Liver (tissue), 8 donors: ENCODE measurements at regions not wholly inside any gene's neighbourhood (a gene's known extent, or its start where the extent isn't known, plus 50 kb on each side); places are given as distances from the start of the nearest gene placed in this dataset.

Source experiments
- DNase-seq: peaks from one replicate; pipeline ENCODE4 v3.0.0-alpha.2; 2017; ENCODE audit warnings: low spot score
- H3K27ac ChIP-seq, 2 donors: one replicate each; pipeline ENCODE4 v1.7.0; 2013; ENCODE audit warnings: inconsistent platforms in 2 of 2, low read length in 2 of 2, control low read depth in 1 of 2, low read depth in 1 of 2, mild to moderate bottlenecking in 1 of 2
- H3K27me3 ChIP-seq, 4 donors: one replicate each; pipeline versions ENCODE4 v1.6.1 to v1.7.0; 2013; ENCODE audit warnings: low read length in 3 of 4, inconsistent platforms in 1 of 4, mild to moderate bottlenecking in 1 of 4, moderate library complexity in 1 of 4; ENCODE audit not compliant: control insufficient read depth in 4 of 4, insufficient read depth in 4 of 4
- H3K36me3 ChIP-seq, 4 donors: one replicate each; pipeline versions ENCODE4 v1.6.1 to v1.7.0; 2013; ENCODE audit warnings: low read length in 3 of 4, mild to moderate bottlenecking in 3 of 4, low read depth in 1 of 4, moderate library complexity in 1 of 4; ENCODE audit not compliant: control insufficient read depth in 4 of 4, insufficient read depth in 3 of 4
- H3K4me1 ChIP-seq, 4 donors: one replicate each; pipeline versions ENCODE4 v1.6.1 to v1.7.0; 2013; ENCODE audit warnings: low read length in 3 of 4, mild to moderate bottlenecking in 3 of 4, moderate library complexity in 1 of 4; ENCODE audit not compliant: control insufficient read depth in 4 of 4, insufficient read depth in 4 of 4
- H3K4me3 ChIP-seq, 3 donors: one replicate each; pipeline versions ENCODE4 v1.6.1 to v1.7.0; 2013; ENCODE audit warnings: low read length in 3 of 3, control low read depth in 1 of 3, low read depth in 1 of 3, mild to moderate bottlenecking in 1 of 3
- H3K9ac ChIP-seq, 2 donors: one replicate each; pipeline ENCODE4 v1.7.0; 2013; ENCODE audit warnings: low read length in 2 of 2, mild to moderate bottlenecking in 2 of 2, moderate library complexity in 2 of 2, control low read depth in 1 of 2, low read depth in 1 of 2
- H3K9me3 ChIP-seq, 4 donors: one replicate each; pipeline versions ENCODE4 v1.6.1 to v1.7.0; 2013; ENCODE audit warnings: low read length in 3 of 4; ENCODE audit not compliant: control insufficient read depth in 4 of 4
- ATF3 ChIP-seq: IDR thresholded peaks from 2 replicates; pipeline ENCODE4 v1.6.1; 2016; ENCODE audit warnings: antibody characterized with exemption
- CTCF ChIP-seq: fragments of 150-350 bp; IDR thresholded peaks from 2 replicates; pipeline ENCODE4 v1.5.1; 2017; ENCODE audit warnings: improper control_type of control experiment, low read depth, low read length; ENCODE audit not compliant: missing input control
- EGR1 ChIP-seq, 2 donors: IDR thresholded peaks; 2 replicates each; pipeline ENCODE4 v1.6.1; 2016 to 2018; ENCODE audit warnings: antibody characterized with exemption in 2 of 2, low read depth in 2 of 2
- FOXA1 ChIP-seq: IDR thresholded peaks from 2 replicates; pipeline ENCODE4 v1.6.1; 2016; ENCODE audit warnings: antibody characterized with exemption
- GABPA ChIP-seq, 2 donors: IDR thresholded peaks in 1 of 2; conservative IDR thresholded peaks in 1 of 2; 2 replicates each; pipeline ENCODE4 v1.6.1; 2016; ENCODE audit warnings: antibody characterized with exemption in 2 of 2, mild to moderate bottlenecking in 1 of 2, moderate library complexity in 1 of 2
- HNF4A ChIP-seq, 2 donors: conservative IDR thresholded peaks; 2 replicates each; pipeline ENCODE4 v1.6.1; 2016; ENCODE audit warnings: antibody characterized with exemption in 2 of 2, mild to moderate bottlenecking in 2 of 2
- HNF4G ChIP-seq: IDR thresholded peaks from 2 replicates; pipeline ENCODE4 v1.6.1; 2016; ENCODE audit warnings: antibody characterized with exemption
- JUND ChIP-seq, 2 donors: IDR thresholded peaks; 2 replicates each; pipeline ENCODE4 v1.6.1; 2016; ENCODE audit warnings: antibody characterized with exemption in 2 of 2
- NR2F2 ChIP-seq: IDR thresholded peaks from 2 replicates; pipeline ENCODE4 v1.6.1; 2016; ENCODE audit warnings: antibody characterized with exemption
- RXRA ChIP-seq, 2 donors: IDR thresholded peaks; 2 replicates each; pipeline ENCODE4 v1.6.1; 2017 to 2018; ENCODE audit warnings: antibody characterized with exemption in 2 of 2, mild to moderate bottlenecking in 1 of 2
- SP1 ChIP-seq: IDR thresholded peaks from 2 replicates; pipeline ENCODE4 v1.6.1; 2018; ENCODE audit warnings: antibody characterized with exemption, mild to moderate bottlenecking
- TAF1 ChIP-seq: conservative IDR thresholded peaks from 2 replicates; pipeline ENCODE4 v1.6.1; 2016; ENCODE audit warnings: antibody characterized with exemption, mild to moderate bottlenecking
- YY1 ChIP-seq: IDR thresholded peaks from 2 replicates; pipeline ENCODE4 v1.6.1; 2016; ENCODE audit warnings: antibody characterized with exemption, mild to moderate bottlenecking
- ZBTB33 ChIP-seq: IDR thresholded peaks from 2 replicates; pipeline ENCODE4 v1.6.1; 2016; ENCODE audit warnings: antibody characterized with exemption
- WGBS: extraction: QIAGEN DNeasy Blood & Tissue Kit; methylation state at CpG from one replicate; pipeline ENCODE4 v1.1.7; 2013; 5-methylcytosine and 5-hydroxymethylcytosine counted together
- TF ChIP-seq, protein P1 (sequence below): IDR thresholded peaks from 2 replicates; pipeline ENCODE4 v1.6.1; 2016; ENCODE audit warnings: antibody characterized with exemption
- TF ChIP-seq, protein P2 (sequence below): IDR thresholded peaks from 2 replicates; pipeline ENCODE4 v1.6.1; 2016; ENCODE audit warnings: antibody characterized with exemption, mild to moderate bottlenecking
- donor health status: healthy.
- donor health status: healthy.
- donor health status: healthy.
- donor health status: healthy.
- donor health status: healthy.

- Histone ChIP-seq H3K9me3 (no peaks in the 10 kb centered on the region), H3K27ac (no peak overlapping the region), H3K36me3 (no peaks in the 10 kb centered on the region), H3K4me1 (peaks cover 0 to 4% (median 0%) of the 10 kb centered on the region in 4 donors), H3K4me3 (no peak overlapping the region), H3K27me3 (no peaks in the 10 kb centered on the region), H3K9ac (no peak overlapping the region)
- no peak for TF ChIP-seq EGR1 (IDR thresholded peaks at IDR 0.05; ENCODE audit: low read depth in 2 of 2)
- TF ChIP-seq RXRA (IDR thresholded peaks at IDR 0.05), result no peak
- TF ChIP-seq, protein P1, sequence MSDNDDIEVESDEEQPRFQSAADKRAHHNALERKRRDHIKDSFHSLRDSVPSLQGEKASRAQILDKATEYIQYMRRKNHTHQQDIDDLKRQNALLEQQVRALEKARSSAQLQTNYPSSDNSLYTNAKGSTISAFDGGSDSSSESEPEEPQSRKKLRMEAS, result no peak
- no peak for TF ChIP-seq SP1
- TF ChIP-seq, protein P2, sequence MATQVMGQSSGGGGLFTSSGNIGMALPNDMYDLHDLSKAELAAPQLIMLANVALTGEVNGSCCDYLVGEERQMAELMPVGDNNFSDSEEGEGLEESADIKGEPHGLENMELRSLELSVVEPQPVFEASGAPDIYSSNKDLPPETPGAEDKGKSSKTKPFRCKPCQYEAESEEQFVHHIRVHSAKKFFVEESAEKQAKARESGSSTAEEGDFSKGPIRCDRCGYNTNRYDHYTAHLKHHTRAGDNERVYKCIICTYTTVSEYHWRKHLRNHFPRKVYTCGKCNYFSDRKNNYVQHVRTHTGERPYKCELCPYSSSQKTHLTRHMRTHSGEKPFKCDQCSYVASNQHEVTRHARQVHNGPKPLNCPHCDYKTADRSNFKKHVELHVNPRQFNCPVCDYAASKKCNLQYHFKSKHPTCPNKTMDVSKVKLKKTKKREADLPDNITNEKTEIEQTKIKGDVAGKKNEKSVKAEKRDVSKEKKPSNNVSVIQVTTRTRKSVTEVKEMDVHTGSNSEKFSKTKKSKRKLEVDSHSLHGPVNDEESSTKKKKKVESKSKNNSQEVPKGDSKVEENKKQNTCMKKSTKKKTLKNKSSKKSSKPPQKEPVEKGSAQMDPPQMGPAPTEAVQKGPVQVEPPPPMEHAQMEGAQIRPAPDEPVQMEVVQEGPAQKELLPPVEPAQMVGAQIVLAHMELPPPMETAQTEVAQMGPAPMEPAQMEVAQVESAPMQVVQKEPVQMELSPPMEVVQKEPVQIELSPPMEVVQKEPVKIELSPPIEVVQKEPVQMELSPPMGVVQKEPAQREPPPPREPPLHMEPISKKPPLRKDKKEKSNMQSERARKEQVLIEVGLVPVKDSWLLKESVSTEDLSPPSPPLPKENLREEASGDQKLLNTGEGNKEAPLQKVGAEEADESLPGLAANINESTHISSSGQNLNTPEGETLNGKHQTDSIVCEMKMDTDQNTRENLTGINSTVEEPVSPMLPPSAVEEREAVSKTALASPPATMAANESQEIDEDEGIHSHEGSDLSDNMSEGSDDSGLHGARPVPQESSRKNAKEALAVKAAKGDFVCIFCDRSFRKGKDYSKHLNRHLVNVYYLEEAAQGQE, result no peak
- no peak for TF ChIP-seq YY1
- TF ChIP-seq FOXA1, result no peak
- TF ChIP-seq HNF4G, result no peak
- TF ChIP-seq TAF1, result no peak
- no peak for TF ChIP-seq GABPA (IDR thresholded peaks at IDR 0.05 in 1 of 2, conservative IDR thresholded peaks at IDR 0.05 in 1 of 2)
- TF ChIP-seq CTCF, result no peak
- DNase-seq, result no peak
Observed at GRCh38 chr1:219549215-219549614, 63.7 kb downstream of the ZC3H11B start.

DNA sequence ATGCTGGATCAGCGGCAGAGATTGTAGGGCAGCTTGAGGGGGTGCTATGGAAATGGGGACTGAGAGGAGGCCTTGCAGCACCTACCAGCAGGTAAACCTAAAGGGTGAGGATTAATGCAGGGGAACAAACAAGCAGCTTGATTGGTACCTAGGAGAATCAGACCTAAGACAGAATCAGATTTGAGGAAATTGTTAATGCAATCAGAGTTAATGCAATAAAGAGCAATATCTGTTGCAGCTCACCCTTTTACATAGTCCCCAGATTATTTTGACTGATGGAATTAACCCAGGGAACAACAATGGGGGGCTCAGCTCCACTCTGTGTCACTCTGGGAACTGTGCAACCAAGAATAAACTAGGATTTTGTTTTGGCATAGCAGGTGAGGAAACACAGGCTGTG is 64.5 kb downstream of the ZC3H11B start:
- Histone ChIP-seq H3K36me3 (no peaks in the 10 kb centered on the region), H3K9me3 (no peaks in the 10 kb centered on the region), H3K27me3 (no peaks in the 10 kb centered on the region), H3K4me1 (no peaks in the 10 kb centered on the region), H3K27ac (no peak overlapping the region), H3K9ac (no peak overlapping the region), H3K4me3 (no peak overlapping the region)
- DNase-seq, result no peak
- TF ChIP-seq TAF1, result no peak
- TF ChIP-seq, protein P1, result no peak
- no peak for TF ChIP-seq RXRA (IDR thresholded peaks at IDR 0.05)
- no peak for TF ChIP-seq HNF4G
- TF ChIP-seq, protein P2, result no peak
- TF ChIP-seq EGR1 (IDR thresholded peaks at IDR 0.05; ENCODE audit: low read depth in 2 of 2), result no peak
- no peak for TF ChIP-seq SP1
- TF ChIP-seq HNF4A (conservative IDR thresholded peaks at IDR 0.05), result no peak
- no peak for TF ChIP-seq CTCF
- TF ChIP-seq ATF3, result no peak
- no peak for TF ChIP-seq NR2F2
- TF ChIP-seq JUND (IDR thresholded peaks at IDR 0.05), result no peak
- no peak for TF ChIP-seq GABPA (IDR thresholded peaks at IDR 0.05 in 1 of 2, conservative IDR thresholded peaks at IDR 0.05 in 1 of 2)
- TF ChIP-seq ZBTB33, result no peak
- no peak for TF ChIP-seq FOXA1
- WGBS, result 96% methylated on average over 1 of the region's 1 CpG
